GM12892 (cell line): ENCODE measurements at regions not wholly inside any gene's neighbourhood (a gene's known extent, or its start where the extent isn't known, plus 50 kb on each side); places are given as distances from the start of the nearest gene placed in this dataset.

ENCODE experiments used
- DNase-seq: peaks from one replicate; pipeline ENCODE4 v3.0.0; 2011; ENCODE audit not compliant: insufficient read length
- FAIRE-seq: peaks from 2 replicates; lab custom pipeline; 2011; peaks lifted over from hg19 to GRCh38; lab: Jason Lieb, UNC
- POLR2A ChIP-seq: IDR thresholded peaks from 2 replicates; pipeline ENCODE4 v1.6.1; 2011; ENCODE audit warnings: low read depth, low read length, control low read depth
- POLR2AphosphoS5 ChIP-seq: IDR thresholded peaks from 2 replicates; pipeline ENCODE4 v1.6.1; 2011; ENCODE audit warnings: low read depth, low read length, control low read depth
- TAF1 ChIP-seq: IDR thresholded peaks from 2 replicates; pipeline ENCODE4 v1.6.1; 2011; ENCODE audit warnings: low read depth, mild to moderate bottlenecking, control low read depth, low read length, borderline replicate concordance

DNA sequence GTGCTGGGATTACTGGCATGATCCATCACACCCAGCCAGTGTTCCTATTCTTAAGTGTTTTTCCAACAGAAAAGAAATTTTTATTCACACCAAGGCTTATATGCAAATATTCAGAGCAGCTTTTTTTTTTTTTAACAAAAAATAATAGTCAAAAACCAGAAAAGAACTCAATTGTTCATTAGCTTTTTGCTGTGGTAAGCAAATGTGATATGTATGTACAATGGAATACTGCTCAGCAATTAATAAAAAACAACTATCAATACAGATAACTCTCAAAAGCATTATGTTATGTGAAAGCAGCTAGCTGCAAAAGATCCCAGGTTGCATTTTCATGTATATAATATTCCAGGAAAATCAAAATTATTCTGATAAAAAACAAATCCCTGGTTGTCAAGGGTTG lies 132.3 kb downstream of the SLIT2 start:
- no peak for FAIRE-seq
- TF ChIP-seq POLR2AphosphoS5 = no peak
- TF ChIP-seq TAF1 = no peak
- no peak for TF ChIP-seq POLR2A

DNA sequence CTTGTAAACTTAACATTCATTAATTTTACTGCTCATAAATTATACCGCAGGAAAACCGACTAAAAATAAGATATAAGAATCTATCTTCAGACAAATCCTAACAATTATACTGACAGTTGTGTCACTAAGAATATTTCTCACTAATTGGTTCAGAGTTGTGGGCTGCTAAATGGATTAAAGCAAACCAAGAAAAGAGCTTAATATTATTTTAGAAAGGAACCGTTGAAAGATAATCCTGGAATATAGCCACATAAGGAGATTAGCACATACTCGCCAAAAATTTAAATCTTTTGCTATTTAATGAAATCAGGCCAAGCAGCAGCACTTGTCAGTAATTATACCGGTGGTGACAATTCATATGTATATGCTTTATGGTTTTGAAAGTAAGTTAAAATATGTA lies 132.8 kb downstream of the SLIT2 start:
- TF ChIP-seq POLR2AphosphoS5 (no peak), POLR2A (no peak), TAF1 (no peak)
- DNase-seq (no peak), FAIRE-seq (no peak)

More for the DNA sequence above, 132.3 kb downstream of the SLIT2 start:
- no peak for DNase-seq

DNA sequence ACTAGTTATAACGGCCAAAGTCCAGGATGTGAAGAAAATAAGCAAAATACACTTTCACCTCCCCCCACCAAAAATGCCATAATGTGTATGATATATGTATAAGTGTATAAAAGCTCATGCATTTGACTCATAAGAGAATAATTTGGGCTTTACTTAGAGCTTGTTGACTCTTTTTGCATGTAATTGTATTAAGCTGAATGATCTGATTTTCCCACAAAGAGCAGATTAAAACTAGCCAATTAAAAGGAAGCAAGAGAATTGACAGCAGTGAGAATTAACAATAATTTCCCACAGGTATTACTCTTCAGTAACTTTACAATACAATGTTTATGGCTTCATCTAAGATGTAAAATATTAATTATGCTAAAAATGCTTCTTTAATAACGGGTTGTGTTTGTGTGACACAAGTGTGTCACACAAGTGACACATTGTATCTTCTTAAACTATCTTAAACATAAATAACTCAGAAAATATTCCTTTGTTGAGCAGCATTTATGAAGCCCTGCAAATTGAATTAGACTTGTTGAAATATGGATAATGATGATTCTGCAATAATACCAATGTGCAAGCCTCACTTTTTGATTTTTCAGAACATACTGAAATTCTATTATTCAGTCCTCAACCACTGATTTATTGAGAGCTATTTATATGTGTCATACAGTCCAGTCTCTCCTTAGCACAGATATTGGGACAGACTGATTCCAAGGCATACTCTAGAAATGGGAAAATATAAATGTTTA lies 134.5 kb downstream of the SLIT2 start:
- TF ChIP-seq TAF1 = no peak
- no peak for TF ChIP-seq POLR2AphosphoS5
- TF ChIP-seq POLR2A = no peak
- FAIRE-seq (no peak), DNase-seq (no peak)

DNA sequence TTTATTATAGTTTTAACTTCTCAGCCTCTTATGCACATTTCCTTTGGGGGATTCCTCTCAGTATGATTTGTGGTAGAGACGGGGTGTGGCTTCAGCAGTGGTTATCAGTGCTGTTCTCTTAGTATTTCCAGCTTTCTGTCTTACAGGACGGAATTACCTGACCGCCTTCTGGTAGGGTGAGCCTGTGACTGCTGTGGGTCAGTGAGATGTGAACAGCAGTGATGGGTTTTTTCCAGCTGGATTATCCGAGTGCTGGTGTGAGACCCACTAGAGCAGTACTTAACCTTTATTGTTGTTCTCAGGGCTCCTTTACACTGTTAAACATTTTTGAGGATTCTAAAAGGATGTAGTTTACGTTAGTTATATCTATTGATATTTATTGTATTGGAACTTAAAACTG lies 135.2 kb downstream of the SLIT2 start:
- FAIRE-seq (no peak), DNase-seq (no peak)

DNA sequence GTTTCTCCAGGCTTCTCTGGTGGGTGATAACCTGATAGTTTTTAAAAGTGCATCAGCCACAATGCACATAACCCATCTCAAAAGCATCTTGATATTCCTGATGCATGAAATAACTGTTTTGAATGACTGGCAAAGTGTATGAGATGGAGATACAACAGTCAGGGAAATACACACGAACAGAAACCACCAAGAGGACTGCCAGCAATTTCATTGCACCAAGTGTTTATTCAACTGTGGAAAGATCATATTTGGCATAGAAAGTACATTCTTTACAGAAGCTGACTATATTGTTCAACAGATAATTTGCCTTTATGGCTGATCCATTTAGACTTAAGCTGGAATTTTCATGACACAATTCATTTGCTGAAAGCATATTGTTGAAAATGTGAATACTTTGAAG lies 139.5 kb downstream of the SLIT2 start:
- no peak for DNase-seq
- no peak for TF ChIP-seq POLR2AphosphoS5
- TF ChIP-seq TAF1 = no peak
- TF ChIP-seq POLR2A = no peak
- FAIRE-seq = no peak

More for the DNA sequence above, 135.2 kb downstream of the SLIT2 start:
- TF ChIP-seq POLR2A = no peak
- no peak for TF ChIP-seq POLR2AphosphoS5
- TF ChIP-seq TAF1 = no peak

DNA sequence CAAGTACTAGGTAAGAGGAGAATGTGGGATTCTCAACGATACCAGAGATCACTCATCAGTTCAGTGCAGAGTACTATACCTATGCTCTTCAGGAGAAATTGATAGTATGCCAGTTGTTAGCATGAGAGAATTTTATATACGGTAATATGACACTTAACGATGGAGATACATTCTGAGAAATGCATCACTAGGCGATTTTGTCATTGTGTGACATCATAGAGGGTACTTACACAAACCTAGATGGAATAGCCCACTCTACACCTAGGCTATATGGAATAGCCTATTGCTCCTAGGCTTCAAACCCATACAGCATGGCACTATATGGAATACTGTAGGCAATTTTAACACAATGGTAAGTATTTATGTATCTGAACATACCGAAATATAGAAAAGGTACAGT lies 140.2 kb downstream of the SLIT2 start:
- DNase-seq (no peak), FAIRE-seq (no peak)
- TF ChIP-seq POLR2A (no peak), TAF1 (no peak), POLR2AphosphoS5 (no peak)

DNA sequence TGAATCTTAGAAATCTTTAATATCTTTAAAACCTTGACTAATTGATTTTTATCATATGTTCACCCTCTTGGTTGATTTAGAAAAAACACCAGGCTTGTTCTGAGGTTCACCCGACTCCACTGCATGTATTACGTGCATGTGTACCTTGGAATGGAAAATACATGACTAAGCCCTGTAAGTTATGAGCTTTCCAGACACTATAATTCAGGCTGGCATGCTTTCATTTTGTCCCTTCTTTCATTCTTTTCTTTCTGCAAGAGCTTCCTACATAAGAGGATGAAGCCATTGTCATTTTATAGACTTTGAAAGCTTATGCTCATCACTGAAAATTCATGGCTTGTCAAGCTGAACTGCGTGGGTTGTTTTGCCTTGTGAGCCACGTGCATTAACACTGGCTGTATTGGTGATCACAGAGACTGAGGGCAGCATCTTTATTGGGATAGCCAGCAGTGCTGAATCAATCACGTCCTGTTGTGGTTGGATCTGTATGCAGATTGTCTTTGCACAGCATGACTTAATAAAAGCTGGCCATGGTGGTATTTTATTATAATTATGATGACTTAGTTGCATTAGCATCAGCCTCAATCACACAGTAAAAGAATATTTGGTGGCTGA lies 141.9 kb downstream of the SLIT2 start:
- no peak for TF ChIP-seq TAF1
- no peak for TF ChIP-seq POLR2A
- no peak for TF ChIP-seq POLR2AphosphoS5
- FAIRE-seq (no peak), DNase-seq (no peak)

DNA sequence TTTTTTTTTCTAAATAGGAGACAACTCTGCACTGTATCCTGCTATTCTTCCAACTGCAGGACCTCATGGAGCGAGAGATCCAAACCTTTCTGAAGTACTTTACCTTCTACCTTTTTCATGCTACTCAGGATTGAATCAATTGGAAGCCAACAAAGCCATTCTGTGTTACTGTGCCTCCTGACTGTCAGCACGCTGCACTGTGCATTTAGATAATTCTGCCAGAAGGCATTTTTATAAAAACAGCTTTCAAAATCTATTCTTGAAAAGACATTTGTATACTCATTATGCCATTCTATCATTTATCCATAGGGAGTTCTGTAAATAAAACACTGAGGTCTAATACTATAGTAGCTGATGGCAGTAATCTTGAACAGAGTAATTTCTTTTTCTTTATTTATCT lies 142.8 kb downstream of the SLIT2 start:
- FAIRE-seq (no peak), DNase-seq (no peak)
- no peak for TF ChIP-seq TAF1
- TF ChIP-seq POLR2A = no peak
- no peak for TF ChIP-seq POLR2AphosphoS5

DNA sequence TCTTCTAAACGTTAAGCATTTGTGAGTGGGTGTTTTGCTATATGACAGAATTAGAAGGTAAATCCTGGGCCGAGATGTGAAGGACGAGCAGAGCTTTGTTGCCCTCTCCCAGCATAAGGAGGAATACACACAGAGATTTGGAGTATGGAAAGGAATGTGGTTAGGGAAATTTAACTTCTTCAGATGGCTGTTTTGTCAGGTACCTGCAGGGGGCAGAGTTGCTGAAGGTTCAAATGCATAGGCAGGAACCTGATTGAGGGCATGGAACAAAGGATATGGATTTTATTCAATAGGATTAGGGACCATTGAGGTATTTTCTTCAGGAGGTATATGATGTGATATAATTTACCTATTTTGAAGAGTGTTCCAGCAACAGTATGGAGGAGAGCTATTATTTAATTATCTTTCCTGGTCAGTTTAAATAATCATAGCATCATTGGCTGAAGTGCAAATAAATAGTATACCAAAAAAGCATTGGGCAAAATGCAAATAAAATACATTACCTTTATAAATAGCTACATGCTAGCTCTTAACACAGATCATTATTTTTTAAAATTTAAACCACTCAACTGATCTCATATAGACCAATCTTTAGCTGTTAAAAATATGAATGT lies 143.6 kb downstream of the SLIT2 start:
- FAIRE-seq = peak; percentile 65
- no peak for DNase-seq
- TF ChIP-seq TAF1 (no peak), POLR2AphosphoS5 (no peak), POLR2A (no peak)

DNA sequence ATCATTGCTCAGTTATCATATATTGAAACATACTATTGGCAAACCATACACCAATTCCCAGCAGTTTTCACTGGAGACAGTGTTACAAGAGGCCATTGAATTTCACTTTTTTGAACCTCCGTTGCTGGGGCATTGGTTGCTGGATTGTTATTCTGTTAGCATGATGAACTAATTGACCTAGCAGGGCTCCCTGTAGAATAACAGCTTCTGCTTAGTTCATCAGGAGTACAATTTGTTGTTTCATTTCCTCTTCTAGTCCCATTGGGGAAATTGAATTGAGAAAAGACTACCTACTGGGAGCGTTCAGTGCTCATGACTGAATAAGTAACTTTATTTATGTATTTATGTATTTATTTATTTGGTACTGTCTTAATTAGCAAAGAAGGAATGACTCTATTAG lies 151.6 kb downstream of the SLIT2 start:
- TF ChIP-seq POLR2AphosphoS5 (no peak), POLR2A (no peak), TAF1 (no peak)
- FAIRE-seq (no peak), DNase-seq (no peak)

DNA sequence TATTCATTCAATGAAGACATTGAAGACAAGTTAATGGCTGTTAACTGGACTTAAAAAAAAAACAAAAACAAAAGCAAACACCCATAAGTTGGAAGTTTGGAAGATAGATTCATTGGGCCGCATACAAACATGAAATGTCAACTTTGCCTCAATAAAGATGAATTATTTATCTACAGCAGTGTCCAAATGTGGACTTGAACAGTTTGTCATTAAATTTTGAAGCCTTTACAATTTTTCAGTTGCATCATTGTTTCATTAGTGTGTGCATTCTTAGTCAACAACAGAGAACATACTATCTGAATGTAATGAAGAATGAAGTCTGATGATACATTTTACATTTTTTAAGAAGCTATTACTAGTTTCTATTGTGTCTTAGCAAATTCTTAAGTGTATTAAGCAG lies 152.1 kb downstream of the SLIT2 start:
- FAIRE-seq (no peak), DNase-seq (no peak)
- TF ChIP-seq POLR2AphosphoS5 (no peak), POLR2A (no peak), TAF1 (no peak)

DNA sequence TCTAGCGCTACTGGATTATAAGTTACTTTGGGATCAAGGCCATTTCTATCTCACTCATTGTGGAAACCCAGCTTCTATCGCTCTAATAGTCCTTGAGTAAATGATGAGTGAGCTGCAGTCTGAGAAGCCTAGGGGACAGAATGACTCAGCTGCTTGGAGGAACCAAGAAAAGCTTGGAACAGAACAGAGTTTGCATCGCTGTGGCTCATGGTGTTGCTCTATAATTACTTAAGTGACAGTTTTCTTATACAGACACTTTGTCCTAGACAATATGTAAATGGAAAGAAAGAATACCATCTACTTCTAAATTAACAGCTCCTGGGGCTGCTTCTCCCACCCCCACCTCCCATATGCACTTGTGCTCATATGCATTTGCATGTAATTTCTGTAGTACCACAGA lies 156.9 kb downstream of the SLIT2 start:
- FAIRE-seq = no peak
- DNase-seq = no peak
- TF ChIP-seq POLR2AphosphoS5 (no peak), TAF1 (no peak), POLR2A (no peak)

DNA sequence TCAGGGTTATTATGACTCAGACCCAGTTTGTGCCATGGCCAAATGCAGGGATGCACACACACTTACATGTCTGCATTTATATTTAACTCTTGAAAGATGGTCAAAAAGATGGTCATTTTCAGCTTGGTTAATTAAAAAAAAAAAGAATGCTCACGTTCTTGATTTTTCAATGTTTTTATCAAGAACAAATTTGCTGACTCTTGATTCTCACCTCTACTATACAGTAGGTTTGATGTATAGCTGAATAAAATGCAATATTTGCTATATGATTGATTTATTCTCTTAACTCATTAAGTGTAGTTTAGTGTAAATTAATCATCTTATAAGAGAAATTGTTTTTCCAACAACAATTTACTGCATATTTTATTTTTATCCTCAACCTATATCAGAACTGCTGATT lies 160.4 kb downstream of the SLIT2 start:
- FAIRE-seq = no peak
- no peak for DNase-seq
- TF ChIP-seq TAF1 = no peak
- no peak for TF ChIP-seq POLR2A
- no peak for TF ChIP-seq POLR2AphosphoS5
